Adrenal gland (tissue), 5 donors: ENCODE measurements at regions not wholly inside any gene's neighbourhood (a gene's known extent, or its start where the extent isn't known, plus 50 kb on each side); places are given as distances from the start of the nearest gene placed in this dataset.

Experiments
- CTCF ChIP-seq, 6 experiments: fragments of 450-650 bp in 4 of 6; fragments of 200-600 bp in 2 of 6; sonication (generic) in 1 of 6; IDR thresholded peaks; 1 replicate in 5 of 6; 2 replicates in 1 of 6; pipeline versions ENCODE4 v1.5.1 to v1.8.0; 2016 to 2021; ENCODE audit warnings: antibody characterized with exemption in 6 of 6, mild to moderate bottlenecking in 2 of 6, moderate library complexity in 1 of 6
- POLR2A ChIP-seq, 2 donors: fragments of 450-650 bp; IDR thresholded peaks; one replicate each; pipeline ENCODE4 v1.6.1; 2017; ENCODE audit warnings: antibody characterized with exemption in 2 of 2, mild to moderate bottlenecking in 2 of 2, moderate library complexity in 1 of 2
- donor health status: DM: no; HTN: no; CAD: no.

GRCh38 chr7:124456286-124456685 lies 309.3 kb downstream of the GPR37 start:
- TF ChIP-seq CTCF (IDR thresholded peaks at IDR 0.05) (no peak), POLR2A (IDR thresholded peaks at IDR 0.05) (no peak)
